Choroid plexus epithelial cell (primary cell): ENCODE measurements at regions not wholly inside any gene's neighbourhood (a gene's known extent, or its start where the extent isn't known, plus 50 kb on each side); places are given as distances from the start of the nearest gene placed in this dataset.

Experiments used
- DNase-seq: peaks from one replicate; pipeline ENCODE4 v3.0.0-alpha.2; 2010; ENCODE audit warnings: low read depth
- H3K4me3 ChIP-seq: 2 replicates; pipeline ENCODE4 v1.5.1; 2011; ENCODE audit warnings: low read depth, mild to moderate bottlenecking, control low read depth, low read length, moderate library complexity
- TF ChIP-seq, protein P1 (sequence below): conservative IDR thresholded peaks from 2 replicates; pipeline ENCODE4 v1.5.1; 2011; ENCODE audit warnings: low read depth, mild to moderate bottlenecking, control low read depth, inconsistent platforms, low read length, moderate library complexity

DNA sequence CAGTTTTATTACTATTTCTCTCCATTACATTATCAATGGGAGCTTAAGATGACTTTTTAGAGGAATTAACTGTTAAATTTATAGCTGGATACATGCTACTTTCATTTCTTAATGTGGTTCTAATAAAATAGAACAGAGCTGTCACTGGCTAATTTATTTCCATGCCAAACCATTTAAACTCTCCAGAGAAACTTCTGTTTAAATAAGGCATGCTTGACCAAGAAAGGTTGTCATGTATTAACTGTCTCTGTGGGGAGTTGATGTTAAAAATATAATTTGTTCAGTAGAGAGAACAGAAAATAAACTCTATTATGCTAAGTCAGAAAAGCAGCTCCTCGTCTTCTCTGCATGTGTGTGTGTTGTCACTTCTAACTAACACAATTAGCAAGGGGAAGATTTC, 447.4 kb downstream of the SLC16A7 start:
- TF ChIP-seq, protein P1, sequence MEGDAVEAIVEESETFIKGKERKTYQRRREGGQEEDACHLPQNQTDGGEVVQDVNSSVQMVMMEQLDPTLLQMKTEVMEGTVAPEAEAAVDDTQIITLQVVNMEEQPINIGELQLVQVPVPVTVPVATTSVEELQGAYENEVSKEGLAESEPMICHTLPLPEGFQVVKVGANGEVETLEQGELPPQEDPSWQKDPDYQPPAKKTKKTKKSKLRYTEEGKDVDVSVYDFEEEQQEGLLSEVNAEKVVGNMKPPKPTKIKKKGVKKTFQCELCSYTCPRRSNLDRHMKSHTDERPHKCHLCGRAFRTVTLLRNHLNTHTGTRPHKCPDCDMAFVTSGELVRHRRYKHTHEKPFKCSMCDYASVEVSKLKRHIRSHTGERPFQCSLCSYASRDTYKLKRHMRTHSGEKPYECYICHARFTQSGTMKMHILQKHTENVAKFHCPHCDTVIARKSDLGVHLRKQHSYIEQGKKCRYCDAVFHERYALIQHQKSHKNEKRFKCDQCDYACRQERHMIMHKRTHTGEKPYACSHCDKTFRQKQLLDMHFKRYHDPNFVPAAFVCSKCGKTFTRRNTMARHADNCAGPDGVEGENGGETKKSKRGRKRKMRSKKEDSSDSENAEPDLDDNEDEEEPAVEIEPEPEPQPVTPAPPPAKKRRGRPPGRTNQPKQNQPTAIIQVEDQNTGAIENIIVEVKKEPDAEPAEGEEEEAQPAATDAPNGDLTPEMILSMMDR = no peak
- H3K4me3 ChIP-seq = no peak overlapping the region
- DNase-seq = no peak

DNA sequence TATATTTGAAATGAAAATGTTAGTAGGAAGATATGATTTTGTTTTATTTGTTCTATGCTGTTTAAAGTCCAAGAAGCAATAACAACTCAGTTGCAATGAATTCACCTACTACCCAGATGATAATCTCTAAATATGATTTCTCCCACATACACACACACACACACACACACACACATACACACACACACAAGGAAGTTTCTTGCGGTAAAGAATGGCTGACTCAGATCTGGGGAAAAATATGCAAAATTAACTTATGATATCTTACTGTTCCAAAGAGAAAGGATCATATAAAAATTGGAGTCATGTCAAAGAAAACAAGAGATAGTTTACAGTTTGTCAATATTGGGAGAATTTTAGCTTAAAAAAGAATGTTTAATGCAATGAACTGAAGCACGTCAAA, 456.7 kb downstream of the SLC16A7 start:
- TF ChIP-seq, protein P1 = no peak
- no peak overlapping the region for H3K4me3 ChIP-seq
- DNase-seq = peak; percentile 71

DNA sequence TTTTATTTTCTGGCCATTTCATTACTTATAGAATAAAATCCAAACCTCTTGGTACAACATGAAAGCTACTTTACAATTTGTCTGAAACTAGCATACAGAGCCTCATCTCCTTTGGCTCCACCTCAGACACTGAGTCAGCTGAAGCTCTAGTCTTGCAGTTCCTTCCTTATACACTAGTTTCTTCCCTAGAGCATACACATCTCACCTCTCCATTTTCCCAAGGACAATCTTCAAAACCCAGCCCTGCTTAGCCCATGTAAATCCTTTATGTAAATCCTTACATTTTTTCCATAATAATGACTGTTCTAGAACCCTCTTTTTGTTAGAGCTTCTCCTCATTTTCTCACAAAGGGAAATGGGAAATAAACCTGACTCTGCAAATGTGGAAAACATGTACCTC, 463.4 kb downstream of the SLC16A7 start:
- no peak for DNase-seq
- TF ChIP-seq, protein P1 = no peak

DNA sequence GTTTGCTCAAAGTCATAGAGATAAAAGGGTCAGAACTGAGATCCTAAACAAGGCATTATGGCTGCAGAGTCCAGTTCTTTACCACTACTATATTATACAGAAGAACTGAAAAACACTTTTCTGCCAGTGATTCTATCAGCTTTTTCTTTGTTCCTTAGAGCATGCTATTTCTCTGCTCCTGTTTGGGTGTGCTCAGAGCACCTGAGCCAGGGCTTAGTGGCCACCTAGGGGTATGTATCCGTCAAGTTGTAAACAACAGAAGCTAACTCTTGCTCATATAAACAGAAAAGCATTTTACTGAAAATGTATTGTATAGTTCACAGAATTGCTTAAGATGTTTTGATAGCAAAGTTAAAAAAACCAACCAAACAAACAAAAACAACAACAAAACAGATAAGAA, 470.8 kb downstream of the SLC16A7 start:
- DNase-seq = no peak
- TF ChIP-seq, protein P1 = no peak
- H3K4me3 ChIP-seq = no peak overlapping the region

More for the DNA sequence above, 463.4 kb downstream of the SLC16A7 start:
- no peak overlapping the region for H3K4me3 ChIP-seq

DNA sequence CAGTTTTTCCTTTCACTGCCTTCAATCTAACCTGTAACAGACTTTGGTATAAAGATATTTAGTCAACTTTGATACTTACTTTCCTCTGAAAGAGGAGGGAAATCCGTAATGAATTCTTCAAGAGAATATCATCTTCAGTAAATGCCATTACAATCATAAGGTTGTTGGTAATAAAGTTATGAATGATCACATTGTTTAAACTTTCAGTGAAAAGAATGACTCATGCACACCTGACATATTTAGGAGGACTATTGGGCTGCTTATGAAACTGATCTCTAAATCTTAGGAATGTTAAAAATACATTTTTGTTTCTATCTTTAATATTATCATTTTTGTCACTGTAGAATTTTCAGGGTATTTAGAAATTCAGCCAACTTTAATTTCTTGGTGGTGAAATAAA, 474.7 kb downstream of the SLC16A7 start:
- TF ChIP-seq, protein P1 = no peak
- peak; percentile 13 for DNase-seq
- no peak overlapping the region for H3K4me3 ChIP-seq

DNA sequence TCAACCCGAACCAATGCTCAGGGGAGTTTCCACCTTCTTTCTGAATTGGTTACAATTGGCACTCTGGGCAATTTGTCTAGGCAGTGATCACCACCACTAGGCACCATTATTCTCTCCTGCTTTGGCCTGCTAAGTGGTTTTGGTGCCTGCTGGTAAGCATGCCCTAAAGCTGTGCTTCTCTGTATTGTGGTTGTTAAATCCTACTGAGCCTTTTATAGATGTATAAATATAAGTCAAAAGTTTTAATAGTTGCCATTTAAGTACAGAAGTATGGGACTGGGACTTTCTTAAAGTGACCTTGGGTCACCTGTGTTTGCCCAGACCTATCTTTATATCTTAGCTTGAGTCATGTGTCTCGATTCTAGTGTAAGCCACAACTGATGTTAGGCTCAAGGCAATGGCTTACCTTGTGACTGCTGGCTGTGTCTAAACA, 475.9 kb downstream of the SLC16A7 start:
- no peak overlapping the region for H3K4me3 ChIP-seq
- TF ChIP-seq, protein P1 = no peak
- DNase-seq = no peak

DNA sequence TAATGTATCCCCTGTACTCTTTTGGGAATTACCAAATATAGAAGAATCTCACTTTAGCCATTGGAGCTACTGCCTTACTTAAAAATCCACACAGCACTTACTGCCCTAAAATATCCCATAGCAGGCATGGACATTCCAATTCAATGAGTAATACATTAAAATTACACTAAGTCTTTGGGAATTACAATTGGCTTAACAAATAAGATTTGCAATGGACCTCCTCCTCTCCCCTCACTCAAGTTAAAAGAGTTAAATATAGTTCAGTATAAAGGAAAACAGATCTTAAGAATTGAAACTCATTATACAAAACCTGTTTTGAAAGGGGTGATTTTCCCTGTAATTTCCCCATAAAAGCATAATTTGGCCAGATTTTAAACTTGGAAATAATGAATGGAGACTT, 477.1 kb downstream of the SLC16A7 start:
- DNase-seq = peak; percentile 41
- TF ChIP-seq, protein P1 = no peak
- H3K4me3 ChIP-seq = no peak overlapping the region
